KMS-11 (cell line): ENCODE measurements at regions not wholly inside any gene's neighbourhood (a gene's known extent, or its start where the extent isn't known, plus 50 kb on each side); places are given as distances from the start of the nearest gene placed in this dataset.

ENCODE experiments used
- H2AFZ ChIP-seq: fragments of 200-600 bp; sonication (generic); 2 replicates; pipeline ENCODE4 v1.6.1; 2016; ENCODE audit warnings: antibody characterized with exemption, mixed run types, low read depth
- H3K27ac ChIP-seq: fragments of 200-600 bp; sonication (generic); 2 replicates; pipeline ENCODE4 v1.6.1; 2016; ENCODE audit warnings: mild to moderate bottlenecking, mixed run types
- H3K27me3 ChIP-seq: fragments of 200-600 bp; sonication (generic); 2 replicates; pipeline ENCODE4 v1.6.1; 2017; ENCODE audit warnings: mild to moderate bottlenecking, low read depth, mixed run types, moderate library complexity; ENCODE audit not compliant: insufficient read depth
- H3K36me3 ChIP-seq: fragments of 200-600 bp; sonication (generic); 2 replicates; pipeline ENCODE4 v1.6.1; 2017; ENCODE audit warnings: mild to moderate bottlenecking, mixed run types; ENCODE audit not compliant: insufficient read depth
- H3K4me1 ChIP-seq: fragments of 200-600 bp; sonication (generic); 2 replicates; pipeline ENCODE4 v1.6.1; 2016; ENCODE audit warnings: mild to moderate bottlenecking, low read depth, mixed run types; ENCODE audit not compliant: poor library complexity, severe bottlenecking
- H3K4me2 ChIP-seq: fragments of 200-600 bp; sonication (generic); 2 replicates; pipeline ENCODE4 v1.7.0; 2016; ENCODE audit warnings: mild to moderate bottlenecking, mixed run types
- H3K4me3 ChIP-seq: fragments of 200-600 bp; sonication (generic); IDR thresholded peaks from 2 replicates; pipeline ENCODE4 v1.6.1; 2017; ENCODE audit warnings: low read depth, low read length, mixed read lengths; ENCODE audit not compliant: insufficient read depth
- H3K79me2 ChIP-seq: fragments of 200-600 bp; sonication (generic); 2 replicates; pipeline ENCODE4 v1.6.1; 2016; ENCODE audit warnings: low read depth, mixed run types; ENCODE audit not compliant: insufficient read depth
- H3K9ac ChIP-seq: fragments of 200-600 bp; sonication (generic); 2 replicates; pipeline ENCODE4 v1.6.1; 2016; ENCODE audit warnings: mild to moderate bottlenecking, mixed run types
- H4K20me1 ChIP-seq: fragments of 200-600 bp; sonication (generic); 2 replicates; pipeline ENCODE4 v1.6.1; 2016; ENCODE audit warnings: mild to moderate bottlenecking, mixed run types; ENCODE audit not compliant: insufficient read depth
- CTCF ChIP-seq: fragments of 200-600 bp; sonication (generic); conservative IDR thresholded peaks from 2 replicates; pipeline ENCODE4 v1.6.1; 2017; ENCODE audit warnings: low read depth, mild to moderate bottlenecking, antibody characterized with exemption, low read length, moderate library complexity, mixed read lengths

- no peaks in the 10 kb centered on the region for H4K20me1 ChIP-seq
- H3K4me1 ChIP-seq, result no peaks in the 10 kb centered on the region
- no peak for TF ChIP-seq CTCF
Measured at GRCh38 chr7:118877187-118877586, 652.7 kb downstream of the ANKRD7 start.

GRCh38 chr7:118878336-118878735 lies 653.8 kb downstream of the ANKRD7 start:
- Histone ChIP-seq H3K27ac (no peak overlapping the region), H3K4me3 (no peak overlapping the region)
- no peak for TF ChIP-seq CTCF

More at GRCh38 chr7:118877187-118877586, 652.7 kb downstream of the ANKRD7 start:
- Histone ChIP-seq H3K4me2 (no peak overlapping the region), H2AFZ (no peak overlapping the region), H3K79me2 (no peaks in the 10 kb centered on the region), H3K4me3 (no peak overlapping the region), H3K9ac (no peak overlapping the region), H3K27me3 (no peaks in the 10 kb centered on the region), H3K36me3 (no peaks in the 10 kb centered on the region), H3K27ac (no peak overlapping the region)

GRCh38 chr7:118898284-118898683 lies 673.8 kb downstream of the ANKRD7 start:
- H3K9ac ChIP-seq, result no peak overlapping the region
- H3K4me1 ChIP-seq, result no peaks in the 10 kb centered on the region
- no peaks in the 10 kb centered on the region for H4K20me1 ChIP-seq
- no peaks in the 10 kb centered on the region for H3K79me2 ChIP-seq
- no peaks in the 10 kb centered on the region for H3K27me3 ChIP-seq
- no peaks in the 10 kb centered on the region for H3K36me3 ChIP-seq
- no peak overlapping the region for H3K27ac ChIP-seq
- no peak overlapping the region for H3K4me2 ChIP-seq
- H2AFZ ChIP-seq, result no peak overlapping the region
- H3K4me3 ChIP-seq, result no peak overlapping the region
- no peak for TF ChIP-seq CTCF

More at GRCh38 chr7:118878336-118878735, 653.8 kb downstream of the ANKRD7 start:
- Histone ChIP-seq H3K4me1 (no peaks in the 10 kb centered on the region), H2AFZ (no peak overlapping the region), H3K9ac (no peak overlapping the region), H3K4me2 (no peak overlapping the region), H3K79me2 (no peaks in the 10 kb centered on the region), H3K36me3 (no peaks in the 10 kb centered on the region), H3K27me3 (no peaks in the 10 kb centered on the region), H4K20me1 (no peaks in the 10 kb centered on the region)

GRCh38 chr7:118902600-118902999 lies 678.1 kb downstream of the ANKRD7 start:
- no peaks in the 10 kb centered on the region for H3K27me3 ChIP-seq
- H3K4me3 ChIP-seq, result no peak overlapping the region
- H3K36me3 ChIP-seq, result no peaks in the 10 kb centered on the region
- H2AFZ ChIP-seq, result no peak overlapping the region
- no peak overlapping the region for H3K27ac ChIP-seq
- no peaks in the 10 kb centered on the region for H3K79me2 ChIP-seq
- H3K9ac ChIP-seq, result no peak overlapping the region
- H3K4me1 ChIP-seq, result no peaks in the 10 kb centered on the region
- no peaks in the 10 kb centered on the region for H4K20me1 ChIP-seq
- H3K4me2 ChIP-seq, result no peak overlapping the region
- TF ChIP-seq CTCF, result no peak
